ENCODE measurements at regions not wholly inside any gene's neighbourhood (a gene's known extent, or its start where the extent isn't known, plus 50 kb on each side); places are given as distances from the start of the nearest gene placed in this dataset.

- H3K27ac ChIP-seq = no peak overlapping the region
- H3K4me1 ChIP-seq = peaks cover 18 to 28% (median 22%) of the 10 kb centered on the region in 10 experiments
- H3K9ac ChIP-seq = 0 out of 22 replicates have a peak overlapping the region, but pooled peaks of 1 of the 11 experiments have one; percentile 1
- peaks cover 6 to 17% (median 9%) of the 10 kb centered on the region in 11 experiments; a peak in 15 of 22 replicates for H3K9me3 ChIP-seq (replicated peaks in 1 of 11)
- H3K4me2 ChIP-seq = peak overlapping the region; percentile 70 to 93 (median 90)
- no peaks in the 10 kb centered on the region for H3K36me3 ChIP-seq
- H3K27me3 ChIP-seq = peaks cover 43 to 61% (median 48%) of the 10 kb centered on the region in 11 experiments
- TF ChIP-seq Cebpa-rat (IDR thresholded peaks at IDR 0.05) = no peak
- peaks cover 0 to 11% (median 0%) of the 10 kb centered on the region in 11 experiments; a peak in 4 of 22 replicates for H4K20me1 ChIP-seq
- H3K4me3 ChIP-seq = peak overlapping the region; percentile 24 to 62 (median 47); a peak in 19 of 20 replicates
These were observed 180.7 kb downstream of the TBXT start for GRCh38 chr6:165986914-165987482.

GRCh38 chr6:165986311-165986913, 181.2 kb downstream of the TBXT start:
- no peak overlapping the region for H3K27ac ChIP-seq
- peaks cover 43 to 61% (median 48%) of the 10 kb centered on the region in 11 experiments for H3K27me3 ChIP-seq
- peaks cover 18 to 28% (median 22%) of the 10 kb centered on the region in 10 experiments for H3K4me1 ChIP-seq
- H4K20me1 ChIP-seq = peaks cover 0 to 11% (median 0%) of the 10 kb centered on the region in 11 experiments; a peak in 4 of 22 replicates
- H3K4me2 ChIP-seq = peak overlapping the region; percentile 70 to 93 (median 90)
- peak overlapping the region; percentile 24 to 62 (median 47); a peak in 18 of 20 replicates for H3K4me3 ChIP-seq
- peaks cover 6 to 17% (median 9%) of the 10 kb centered on the region in 11 experiments; a peak in 15 of 22 replicates for H3K9me3 ChIP-seq (replicated peaks in 1 of 11)
- H3K9ac ChIP-seq = no peak overlapping the region
- no peak for TF ChIP-seq Cebpa-rat (IDR thresholded peaks at IDR 0.05)
- no peaks in the 10 kb centered on the region for H3K36me3 ChIP-seq

GRCh38 chr6:165985806-165986299, 181.8 kb downstream of the TBXT start:
- Histone ChIP-seq H3K27me3 (peaks cover 43 to 61% (median 48%) of the 10 kb centered on the region in 11 experiments), H3K9me3 (replicated peaks in 1 of 11) (peaks cover 6 to 17% (median 9%) of the 10 kb centered on the region in 11 experiments; a peak in 15 of 22 replicates), H3K4me2 (peak overlapping the region in 9 of 11 experiments; percentile 70 to 93 (median 90); a peak in 18 of 22 replicates), H3K36me3 (no peaks in the 10 kb centered on the region), H3K9ac (no peak overlapping the region), H4K20me1 (peaks cover 0 to 11% (median 0%) of the 10 kb centered on the region in 11 experiments; a peak in 4 of 22 replicates), H3K4me3 (no peak overlapping the region), H3K4me1 (peaks cover 18 to 28% (median 22%) of the 10 kb centered on the region in 10 experiments), H3K27ac (no peak overlapping the region)
- TF ChIP-seq Cebpa-rat (IDR thresholded peaks at IDR 0.05) = no peak

- no peak overlapping the region for H3K4me3 ChIP-seq
- H4K20me1 ChIP-seq = peaks cover 0 to 11% (median 0%) of the 10 kb centered on the region in 11 experiments; a peak in 4 of 22 replicates
- H3K36me3 ChIP-seq = no peaks in the 10 kb centered on the region
- H3K27ac ChIP-seq = no peak overlapping the region
- peaks cover 18 to 28% (median 22%) of the 10 kb centered on the region in 10 experiments for H3K4me1 ChIP-seq
- no peak for TF ChIP-seq Cebpa-rat (IDR thresholded peaks at IDR 0.05)
- H3K9ac ChIP-seq = no peak overlapping the region
- H3K4me2 ChIP-seq = peak overlapping the region in 3 of 11 experiments; percentile 70 to 90 (median 89); a peak in 2 of 22 replicates
- H3K27me3 ChIP-seq = peaks cover 41 to 59% (median 46%) of the 10 kb centered on the region in 11 experiments
- peaks cover 6 to 17% (median 9%) of the 10 kb centered on the region in 11 experiments; a peak in 15 of 22 replicates for H3K9me3 ChIP-seq (replicated peaks in 1 of 11)
These were observed 182.3 kb downstream of the TBXT start for GRCh38 chr6:165985281-165985805.

GRCh38 chr6:165984729-165985275, 182.8 kb downstream of the TBXT start:
- TF ChIP-seq Cebpa-rat (IDR thresholded peaks at IDR 0.05) = no peak
- Histone ChIP-seq H3K9me3 (replicated peaks in 1 of 11) (peaks cover 6 to 14% (median 9%) of the 10 kb centered on the region in 11 experiments; a peak in 15 of 22 replicates), H3K36me3 (no peaks in the 10 kb centered on the region), H3K27me3 (peaks cover 36 to 53% (median 44%) of the 10 kb centered on the region in 11 experiments), H4K20me1 (peaks cover 0 to 11% (median 0%) of the 10 kb centered on the region in 11 experiments; a peak in 4 of 22 replicates), H3K4me3 (no peak overlapping the region), H3K4me2 (no peak overlapping the region), H3K27ac (no peak overlapping the region), H3K4me1 (peaks cover 18 to 28% (median 22%) of the 10 kb centered on the region in 10 experiments), H3K9ac (no peak overlapping the region)

- Histone ChIP-seq H3K36me3 (no peaks in the 10 kb centered on the region), H3K27ac (no peak overlapping the region), H3K27me3 (peaks cover 22 to 39% (median 29%) of the 10 kb centered on the region in 11 experiments), H3K4me1 (peaks cover 18 to 28% (median 22%) of the 10 kb centered on the region in 10 experiments), H3K4me3 (no peak overlapping the region), H3K4me2 (no peak overlapping the region), H3K9ac (no peak overlapping the region), H3K9me3 (replicated peaks in 1 of 11) (peaks cover 0 to under 1% (median under 1%) of the 10 kb centered on the region in 11 experiments; a peak in 9 of 22 replicates), H4K20me1 (peaks cover 0 to 11% (median 0%) of the 10 kb centered on the region in 11 experiments; a peak in 3 of 22 replicates)
- TF ChIP-seq Cebpa-rat (IDR thresholded peaks at IDR 0.05) = no peak
These were observed 184.3 kb downstream of the TBXT start for GRCh38 chr6:165983112-165984072.

GRCh38 chr6:165978476-165978875, 189.2 kb downstream of the TBXT start:
- H3K9ac ChIP-seq = no peak overlapping the region
- TF ChIP-seq Cebpa-rat (IDR thresholded peaks at IDR 0.05) = no peak
- H3K9me3 ChIP-seq (replicated peaks in 1 of 11) = no peaks in the 10 kb centered on the region
- no peak overlapping the region for H3K27ac ChIP-seq
- H3K4me2 ChIP-seq = no peak overlapping the region
- no peaks in the 10 kb centered on the region for H3K36me3 ChIP-seq
- no peak overlapping the region for H3K4me3 ChIP-seq
- no peaks in the 10 kb centered on the region for H4K20me1 ChIP-seq
- no peaks in the 10 kb centered on the region for H3K27me3 ChIP-seq
- H3K4me1 ChIP-seq = no peaks in the 10 kb centered on the region

GRCh38 chr6:165976684-165977083, 191.0 kb downstream of the TBXT start:
- no peak overlapping the region for H3K9ac ChIP-seq
- H4K20me1 ChIP-seq = no peaks in the 10 kb centered on the region
- no peaks in the 10 kb centered on the region for H3K4me1 ChIP-seq
- TF ChIP-seq Cebpa-rat (IDR thresholded peaks at IDR 0.05) = no peak
- no peak overlapping the region for H3K4me2 ChIP-seq
- H3K27me3 ChIP-seq = no peaks in the 10 kb centered on the region
- H3K27ac ChIP-seq = no peak overlapping the region
- H3K9me3 ChIP-seq (replicated peaks in 1 of 11) = no peaks in the 10 kb centered on the region
- no peaks in the 10 kb centered on the region for H3K36me3 ChIP-seq
- no peak overlapping the region for H3K4me3 ChIP-seq

All from BLaER1 treated with 17β-estradiol and CSF1 and Interleukin-3, amounts not matched to agents 10 nM and 100 nM (cell line).